Astrocyte of the spinal cord (primary cell): ENCODE measurements at regions not wholly inside any gene's neighbourhood (a gene's known extent, or its start where the extent isn't known, plus 50 kb on each side); places are given as distances from the start of the nearest gene placed in this dataset.
"Not testable (repeated sequence)": the region's sequence is repeated elsewhere in the genome, so short reads cannot be mapped to it uniquely, and the experiment has no call there.

Experiments
- DNase-seq: peaks from one replicate; pipeline ENCODE4 v3.0.0; 2011; ENCODE audit warnings: low read depth, low spot score
- H3K4me3 ChIP-seq: 2 replicates; pipeline ENCODE4 v1.5.1; 2011; ENCODE audit warnings: low read depth, mild to moderate bottlenecking, low read length, moderate library complexity
- in situ Hi-C: cut with HindIII; loops from 2 replicates; pipeline ENCODE4 v1.10.0; 2017; ENCODE audit warnings: low sequenced_read_pairs
- TF ChIP-seq, protein P1 (sequence below): IDR thresholded peaks from 2 replicates; pipeline ENCODE4 v1.5.1; 2012; ENCODE audit warnings: low read depth, mild to moderate bottlenecking, low read length, inconsistent platforms

DNA sequence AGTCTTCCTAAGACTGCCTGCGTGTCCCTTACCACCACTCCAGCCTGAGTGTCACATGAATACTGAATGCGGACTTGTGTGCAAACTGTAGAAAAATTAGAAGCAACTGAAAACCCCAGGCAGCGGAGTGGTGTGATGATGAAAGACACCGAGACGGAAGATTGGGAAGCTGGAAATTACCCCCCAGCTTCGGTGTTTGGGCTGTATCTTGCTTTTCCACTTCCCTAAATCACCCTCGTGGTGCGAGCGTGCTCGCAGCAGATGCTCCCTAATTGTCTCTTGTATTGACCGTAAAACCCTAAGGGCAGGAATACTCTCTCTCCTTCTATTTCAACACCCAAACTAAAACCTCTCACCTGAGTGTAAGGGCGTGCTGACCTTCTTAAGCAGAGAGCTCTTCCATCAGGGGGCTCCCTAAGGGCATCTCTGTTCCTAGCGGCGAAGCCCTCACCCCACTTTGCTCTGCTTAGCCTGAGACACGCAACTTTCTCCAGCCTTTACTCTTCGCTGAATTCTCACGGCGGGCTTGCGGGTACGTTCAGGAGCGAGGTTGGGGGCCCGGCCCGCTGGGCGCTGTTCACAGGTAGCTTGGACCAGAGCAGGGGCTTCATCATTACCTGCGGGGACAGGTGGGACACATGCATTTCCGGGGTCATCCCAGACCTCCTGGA is 62.4 kb downstream of the CRYBB2 start:
- DNase-seq = no peak

DNA sequence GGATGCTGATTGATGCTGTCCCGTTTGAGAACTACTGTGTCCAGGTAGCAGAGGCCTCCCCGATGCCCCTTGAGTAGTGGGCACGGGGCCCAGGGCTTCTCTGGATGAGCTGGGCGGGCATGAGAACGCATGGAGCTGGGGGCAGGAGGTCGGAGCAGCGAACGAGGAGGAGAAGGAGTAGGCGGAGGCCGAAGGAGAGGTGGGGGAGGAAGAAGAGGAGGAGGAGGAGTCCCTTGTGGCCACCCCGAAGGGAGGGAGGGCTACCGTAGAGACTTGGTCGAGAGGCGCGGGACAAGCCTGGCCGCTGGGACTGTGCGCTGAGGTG is 62.9 kb downstream of the CRYBB2 start:
- DNase-seq = no peak
- TF ChIP-seq, protein P1, sequence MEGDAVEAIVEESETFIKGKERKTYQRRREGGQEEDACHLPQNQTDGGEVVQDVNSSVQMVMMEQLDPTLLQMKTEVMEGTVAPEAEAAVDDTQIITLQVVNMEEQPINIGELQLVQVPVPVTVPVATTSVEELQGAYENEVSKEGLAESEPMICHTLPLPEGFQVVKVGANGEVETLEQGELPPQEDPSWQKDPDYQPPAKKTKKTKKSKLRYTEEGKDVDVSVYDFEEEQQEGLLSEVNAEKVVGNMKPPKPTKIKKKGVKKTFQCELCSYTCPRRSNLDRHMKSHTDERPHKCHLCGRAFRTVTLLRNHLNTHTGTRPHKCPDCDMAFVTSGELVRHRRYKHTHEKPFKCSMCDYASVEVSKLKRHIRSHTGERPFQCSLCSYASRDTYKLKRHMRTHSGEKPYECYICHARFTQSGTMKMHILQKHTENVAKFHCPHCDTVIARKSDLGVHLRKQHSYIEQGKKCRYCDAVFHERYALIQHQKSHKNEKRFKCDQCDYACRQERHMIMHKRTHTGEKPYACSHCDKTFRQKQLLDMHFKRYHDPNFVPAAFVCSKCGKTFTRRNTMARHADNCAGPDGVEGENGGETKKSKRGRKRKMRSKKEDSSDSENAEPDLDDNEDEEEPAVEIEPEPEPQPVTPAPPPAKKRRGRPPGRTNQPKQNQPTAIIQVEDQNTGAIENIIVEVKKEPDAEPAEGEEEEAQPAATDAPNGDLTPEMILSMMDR = no peak
- in situ Hi-C loops = no loop called here
- H3K4me3 ChIP-seq = no peak overlapping the region

More for the DNA sequence above, 62.4 kb downstream of the CRYBB2 start:
- in situ Hi-C loops = no loop called here
- no peak overlapping the region for H3K4me3 ChIP-seq
- TF ChIP-seq, protein P1 = no peak

DNA sequence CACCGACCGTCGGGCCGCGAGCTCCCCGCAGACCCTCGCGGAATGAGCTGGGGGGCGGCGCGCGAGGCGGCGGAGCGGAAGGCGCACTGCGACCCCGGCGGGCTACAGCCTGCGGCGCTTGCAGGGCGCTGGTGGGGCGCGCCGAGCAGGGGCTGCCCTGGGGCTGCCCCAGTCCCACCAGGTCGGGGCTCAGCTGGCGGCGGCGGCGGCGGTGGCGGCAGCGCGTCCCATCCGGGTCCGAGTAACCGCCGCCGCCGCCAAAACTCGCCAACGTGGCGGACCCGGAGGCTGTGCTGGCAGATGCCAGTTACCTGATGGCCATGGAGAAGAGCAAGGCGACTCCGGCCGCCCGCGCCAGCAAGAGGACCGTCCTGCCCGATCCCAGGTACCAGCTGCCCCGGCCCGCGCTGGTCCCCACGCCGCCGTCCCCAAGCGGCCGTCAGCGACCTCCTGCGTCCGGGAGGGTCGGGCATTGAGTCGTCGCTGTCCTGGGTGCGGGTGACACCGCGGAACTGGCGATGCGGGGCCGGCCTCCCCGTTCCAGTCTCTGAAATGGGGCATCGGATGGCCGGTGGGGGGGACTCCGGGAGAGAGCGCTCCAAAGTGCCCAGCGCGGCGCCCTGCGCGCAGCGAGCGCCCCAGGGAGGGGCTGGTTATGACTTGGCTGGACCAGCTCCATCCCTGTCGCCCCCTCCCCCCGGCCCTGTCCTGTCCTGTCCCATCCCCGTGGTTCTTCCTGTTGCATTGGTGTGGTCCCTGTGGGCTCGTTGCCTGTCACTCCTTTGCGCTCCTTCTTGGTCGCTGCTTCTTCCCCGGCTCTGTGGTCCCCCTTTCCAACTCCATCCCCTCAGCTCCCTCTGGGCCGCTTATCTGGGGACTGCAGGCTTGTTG is 63.5 kb downstream of the CRYBB2 start:
- in situ Hi-C loops = no loop called here
- H3K4me3 ChIP-seq = no peak overlapping the region
- no peak for DNase-seq
- TF ChIP-seq, protein P1 = no peak

DNA sequence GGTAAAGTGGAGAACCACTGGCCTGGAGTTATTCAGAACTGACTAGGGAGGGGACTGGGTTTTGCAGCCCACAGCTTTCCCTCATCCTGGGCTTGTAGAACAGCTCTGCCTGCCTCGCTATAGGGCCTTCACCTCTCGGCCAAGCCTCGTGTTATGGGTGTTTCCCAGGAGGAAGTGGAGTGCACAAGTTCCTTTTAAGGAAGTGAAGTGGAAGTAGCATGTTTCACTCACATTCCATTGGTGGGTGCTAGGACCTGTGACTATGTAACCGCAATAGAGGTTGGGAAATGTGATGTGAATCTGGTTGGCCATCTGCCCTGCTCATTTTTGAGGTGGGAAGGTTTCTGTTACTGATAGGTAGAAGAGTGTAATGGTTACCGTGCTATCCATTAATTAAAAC is 69.0 kb downstream of the CRYBB2 start:
- in situ Hi-C loops, DNase-seq, H3K4me3 ChIP-seq: not testable (repeated sequence)

DNA sequence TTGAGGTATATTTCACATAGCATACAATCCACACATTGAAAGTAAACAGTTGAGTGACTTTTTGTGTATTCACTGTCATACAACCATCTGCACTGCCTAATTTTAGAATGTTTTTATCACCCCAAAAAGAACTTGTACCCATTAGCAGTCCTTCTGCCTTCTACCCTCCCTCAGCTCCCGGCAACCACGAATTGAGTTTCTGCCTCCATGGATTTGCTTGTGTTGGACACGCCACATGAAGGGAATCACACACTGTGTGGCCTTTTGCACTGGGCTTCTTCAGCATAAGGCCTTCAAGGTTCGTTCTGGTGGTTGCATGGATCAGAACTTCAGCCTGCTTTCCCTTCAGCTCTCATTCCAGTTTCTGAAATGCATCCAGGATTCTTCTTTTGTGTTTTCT is 82.5 kb downstream of the CRYBB2 start:
- in situ Hi-C loops, DNase-seq, H3K4me3 ChIP-seq: not testable (repeated sequence)

DNA sequence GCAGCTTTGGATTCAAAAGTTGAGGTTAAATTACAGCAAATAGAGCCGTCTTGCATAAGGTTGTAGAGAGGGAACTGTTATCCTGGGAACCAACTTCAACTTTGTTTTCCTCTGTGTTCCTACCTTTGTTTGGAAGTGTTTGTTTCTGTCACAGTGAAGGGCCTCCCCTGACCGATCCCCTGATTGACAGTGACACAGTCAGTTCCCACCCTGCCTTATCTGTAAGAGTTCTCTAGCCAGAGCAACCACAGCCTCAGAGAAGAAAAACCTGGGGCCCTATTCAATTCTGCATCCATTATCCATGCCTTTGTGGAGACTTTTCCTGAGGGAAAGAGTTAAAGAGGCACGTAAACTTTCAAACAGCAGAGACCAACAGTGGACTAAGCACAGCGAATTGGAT is 90.1 kb downstream of the CRYBB2 start:
- in situ Hi-C loops, DNase-seq, H3K4me3 ChIP-seq: not testable (repeated sequence)

DNA sequence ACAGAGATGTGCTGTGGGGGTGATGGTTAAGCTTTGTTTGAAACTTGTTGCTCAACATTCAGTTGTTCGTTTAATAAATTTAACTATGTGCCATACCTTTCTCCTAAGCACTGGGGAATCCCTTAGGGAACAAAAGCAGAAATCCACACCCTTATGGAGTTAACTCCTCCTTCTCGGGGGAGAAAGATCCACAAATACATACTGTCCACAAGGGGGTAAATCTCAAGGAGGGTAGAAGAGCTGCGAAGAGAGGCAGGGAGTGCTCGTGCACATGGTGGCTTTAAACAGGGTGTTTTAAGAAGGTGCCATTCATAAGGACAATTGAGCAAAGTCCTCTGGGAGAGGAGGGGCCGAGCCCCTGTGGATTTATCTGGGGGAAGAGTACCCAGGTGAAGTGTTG is 92.5 kb downstream of the CRYBB2 start:
- H3K4me3 ChIP-seq, in situ Hi-C loops, DNase-seq: not testable (repeated sequence)

GRCh38 chr22:25318081-25318823 is 98.8 kb downstream of the CRYBB2 start:
- in situ Hi-C loops = no loop called here
- no peak overlapping the region for H3K4me3 ChIP-seq
- DNase-seq = no peak
- TF ChIP-seq, protein P1 = no peak
